GM12865 (cell line): ENCODE measurements at regions not wholly inside any gene's neighbourhood (a gene's known extent, or its start where the extent isn't known, plus 50 kb on each side); places are given as distances from the start of the nearest gene placed in this dataset.

Source experiments
- DNase-seq: peaks from one replicate; pipeline ENCODE4 v3.0.0; 2010; ENCODE audit warnings: low read depth
- H3K4me3 ChIP-seq: 2 replicates; pipeline ENCODE4 v1.5.1; 2011; ENCODE audit warnings: mild to moderate bottlenecking, low read depth, low read length, control low read depth
- CTCF ChIP-seq: IDR thresholded peaks from 2 replicates; pipeline ENCODE4 v1.5.1; 2011; ENCODE audit warnings: low read length, control low read depth, low read depth, inconsistent platforms; ENCODE audit not compliant: insufficient read depth; ENCODE audit errors: missing control alignments

GRCh38 chr12:46487567-46488131, 115.1 kb upstream of the SLC38A2 start:
- no peak for TF ChIP-seq CTCF
- DNase-seq = no peak

GRCh38 chr12:46486588-46486987, 114.0 kb upstream of the SLC38A2 start:
- TF ChIP-seq CTCF = no peak
- no peak for DNase-seq
- H3K4me3 ChIP-seq = no peak overlapping the region

More at GRCh38 chr12:46487567-46488131, 115.1 kb upstream of the SLC38A2 start:
- H3K4me3 ChIP-seq = no peak overlapping the region

GRCh38 chr12:46485853-46486252, 113.3 kb upstream of the SLC38A2 start:
- no peak for DNase-seq
- no peak for TF ChIP-seq CTCF
- no peak overlapping the region for H3K4me3 ChIP-seq

- TF ChIP-seq CTCF = no peak
- no peak overlapping the region for H3K4me3 ChIP-seq
- DNase-seq = no peak
These were observed 112.0 kb upstream of the SLC38A2 start for GRCh38 chr12:46484396-46485061.

- no peak for DNase-seq
- no peak overlapping the region for H3K4me3 ChIP-seq
- no peak for TF ChIP-seq CTCF
These were observed 111.2 kb upstream of the SLC38A2 start for GRCh38 chr12:46483572-46484395.

GRCh38 chr12:46480724-46481123, 108.2 kb upstream of the SLC38A2 start:
- no peak for DNase-seq
- TF ChIP-seq CTCF = no peak
- H3K4me3 ChIP-seq = no peak overlapping the region

- H3K4me3 ChIP-seq = no peak overlapping the region
- DNase-seq = no peak
- TF ChIP-seq CTCF = no peak
These were observed 107.7 kb upstream of the SLC38A2 start for GRCh38 chr12:46480316-46480715.
